WTC11 (cell line): ENCODE measurements at regions not wholly inside any gene's neighbourhood (a gene's known extent, or its start where the extent isn't known, plus 50 kb on each side); places are given as distances from the start of the nearest gene placed in this dataset.

ENCODE experiments used
- ATF2 ChIP-seq: sonication (generic); formaldehyde crosslinking; IDR thresholded peaks from 2 replicates; pipeline ENCODE4 v1.8.1; 2022; ENCODE audit warnings: low read depth, missing genetic modification reagents, borderline replicate concordance
- CDX4 ChIP-seq: fragments of 250-450 bp; sonication (Bioruptor Pico); IDR thresholded peaks from 2 replicates; pipeline ENCODE4 v1.9.0; 2021; ENCODE audit warnings: moderate library complexity, mild to moderate bottlenecking, inconsistent platforms, borderline replicate concordance
- CTCF ChIP-seq: fragments of 200-600 bp; IDR thresholded peaks from 2 replicates; pipeline ENCODE4 v1.8.0; 2022; ENCODE audit warnings: antibody characterized with exemption
- GABPB1 ChIP-seq: sonication (generic); formaldehyde crosslinking; IDR thresholded peaks from 2 replicates; pipeline ENCODE4 v1.8.1; 2023; ENCODE audit warnings: mild to moderate bottlenecking, missing genetic modification reagents
- SMAD4 ChIP-seq: sonication (generic); formaldehyde crosslinking; IDR thresholded peaks from 2 replicates; pipeline ENCODE4 v1.8.0; 2022; ENCODE audit warnings: mild to moderate bottlenecking, missing genetic modification reagents
- TEAD4 ChIP-seq: sonication (generic); formaldehyde crosslinking; IDR thresholded peaks from 2 replicates; pipeline ENCODE4 v1.8.0; 2022; ENCODE audit warnings: mild to moderate bottlenecking, missing genetic modification reagents

GRCh38 chr2:18299423-18300212 lies 260.8 kb downstream of the RDH14 start:
- TF ChIP-seq CDX4 (CRISPR knock-in tag) (no peak), CTCF (no peak), TEAD4 (CRISPR knock-in tag) (no peak), SMAD4 (CRISPR knock-in tag) (no peak), GABPB1 (CRISPR knock-in tag) (no peak), ATF2 (CRISPR knock-in tag) (no peak)
